Subcutaneous abdominal adipose tissue (tissue), 5 donors: ENCODE measurements at regions not wholly inside any gene's neighbourhood (a gene's known extent, or its start where the extent isn't known, plus 50 kb on each side); places are given as distances from the start of the nearest gene placed in this dataset.

Experiments
- H3K27ac ChIP-seq: one replicate; pipeline ENCODE4 v1.7.0; 2013; ENCODE audit warnings: low read depth, mild to moderate bottlenecking, inconsistent platforms, low read length, moderate library complexity
- H3K27me3 ChIP-seq, 5 donors: one replicate each; pipeline ENCODE4 v1.7.0; 2013; ENCODE audit warnings: low read length in 5 of 5, inconsistent platforms in 1 of 5; ENCODE audit not compliant: control insufficient read depth in 5 of 5, insufficient read depth in 4 of 5
- H3K36me3 ChIP-seq, 5 donors: one replicate each; pipeline ENCODE4 v1.7.0; 2013; ENCODE audit warnings: low read length in 5 of 5; ENCODE audit not compliant: control insufficient read depth in 5 of 5, insufficient read depth in 5 of 5
- H3K4me1 ChIP-seq, 5 donors: one replicate each; pipeline ENCODE4 v1.7.0; 2013; ENCODE audit warnings: low read length in 5 of 5, mild to moderate bottlenecking in 3 of 5, moderate library complexity in 1 of 5; ENCODE audit not compliant: control insufficient read depth in 5 of 5, insufficient read depth in 5 of 5
- H3K4me3 ChIP-seq, 5 donors: one replicate each; pipeline ENCODE4 v1.7.0; 2013; ENCODE audit warnings: low read length in 5 of 5, low read depth in 1 of 5
- H3K9ac ChIP-seq, 5 donors: one replicate each; pipeline ENCODE4 v1.7.0; 2013; ENCODE audit warnings: low read length in 5 of 5, mild to moderate bottlenecking in 4 of 5, moderate library complexity in 3 of 5
- H3K9me3 ChIP-seq, 5 donors: one replicate each; pipeline ENCODE4 v1.7.0; 2013; ENCODE audit warnings: low read length in 5 of 5; ENCODE audit not compliant: control insufficient read depth in 5 of 5
- donor health status: healthy.
- donor health status: healthy.
- donor health status: healthy.
- donor health status: healthy.
- donor health status: healthy.

GRCh38 chr12:116346222-116346621 is 68.7 kb upstream of the MED13L start:
- Histone ChIP-seq H3K36me3 (no peaks in the 10 kb centered on the region), H3K9me3 (peaks cover 0 to 4% (median 0%) of the 10 kb centered on the region in 5 donors), H3K4me3 (no peak overlapping the region), H3K9ac (no peak overlapping the region), H3K27ac (no peak overlapping the region), H3K4me1 (peaks cover 0 to 8% (median 6%) of the 10 kb centered on the region in 5 donors), H3K27me3 (peaks cover 0 to 3% (median 0%) of the 10 kb centered on the region in 5 donors)

GRCh38 chr12:116346741-116347140 is 69.2 kb upstream of the MED13L start:
- Histone ChIP-seq H3K9me3 (peaks cover 0 to 4% (median 0%) of the 10 kb centered on the region in 5 donors), H3K27me3 (peaks cover 0 to 3% (median 0%) of the 10 kb centered on the region in 5 donors), H3K4me1 (peaks cover 0 to 8% (median 6%) of the 10 kb centered on the region in 5 donors), H3K36me3 (no peaks in the 10 kb centered on the region), H3K4me3 (no peak overlapping the region), H3K27ac (no peak overlapping the region), H3K9ac (no peak overlapping the region)

GRCh38 chr12:116347265-116347664 is 69.8 kb upstream of the MED13L start:
- no peak overlapping the region for H3K9ac ChIP-seq
- H3K27me3 ChIP-seq: peaks cover 0 to 3% (median 0%) of the 10 kb centered on the region in 5 donors
- H3K27ac ChIP-seq: no peak overlapping the region
- peaks cover 0 to 8% (median 6%) of the 10 kb centered on the region in 5 donors for H3K4me1 ChIP-seq
- H3K36me3 ChIP-seq: no peaks in the 10 kb centered on the region
- no peak overlapping the region for H3K4me3 ChIP-seq
- H3K9me3 ChIP-seq: peaks cover 0 to 5% (median 1%) of the 10 kb centered on the region in 5 donors

GRCh38 chr12:116352315-116352835 is 74.9 kb upstream of the MED13L start:
- H3K4me3 ChIP-seq: no peak overlapping the region
- H3K9ac ChIP-seq: no peak overlapping the region
- H3K27ac ChIP-seq: no peak overlapping the region
- peaks cover 0 to 6% (median 0%) of the 10 kb centered on the region in 5 donors for H3K4me1 ChIP-seq
- no peaks in the 10 kb centered on the region for H3K27me3 ChIP-seq
- H3K36me3 ChIP-seq: no peaks in the 10 kb centered on the region
- H3K9me3 ChIP-seq: peaks cover 0 to 7% (median 6%) of the 10 kb centered on the region in 5 donors

GRCh38 chr12:116353958-116354357 is 76.5 kb upstream of the MED13L start:
- Histone ChIP-seq H3K36me3 (no peaks in the 10 kb centered on the region), H3K9me3 (peaks cover 0 to 7% (median 6%) of the 10 kb centered on the region in 5 donors), H3K9ac (no peak overlapping the region), H3K4me3 (no peak overlapping the region), H3K4me1 (peaks cover 0 to 11% (median 5%) of the 10 kb centered on the region in 5 donors), H3K27me3 (no peaks in the 10 kb centered on the region), H3K27ac (no peak overlapping the region)

- Histone ChIP-seq H3K9me3 (peaks cover 0 to 7% (median 6%) of the 10 kb centered on the region in 5 donors), H3K4me3 (no peak overlapping the region), H3K4me1 (peaks cover 0 to 15% (median 9%) of the 10 kb centered on the region in 5 donors), H3K27me3 (no peaks in the 10 kb centered on the region), H3K27ac (no peak overlapping the region), H3K36me3 (no peaks in the 10 kb centered on the region), H3K9ac (no peak overlapping the region)
Observed at GRCh38 chr12:116354534-116354933, 77.0 kb upstream of the MED13L start.

- Histone ChIP-seq H3K27me3 (no peaks in the 10 kb centered on the region), H3K27ac (no peak overlapping the region)
Observed at GRCh38 chr12:116354950-116355783, 77.7 kb upstream of the MED13L start.

GRCh38 chr12:116358536-116358892 is 81.0 kb upstream of the MED13L start:
- H3K4me1 ChIP-seq: peaks cover 0 to 22% (median 13%) of the 10 kb centered on the region in 5 donors
- H3K36me3 ChIP-seq: no peaks in the 10 kb centered on the region
- H3K9me3 ChIP-seq: no peaks in the 10 kb centered on the region
- peaks cover 0 to 2% (median 0%) of the 10 kb centered on the region in 5 donors for H3K27me3 ChIP-seq
- H3K9ac ChIP-seq: peak overlapping the region in 3 of 5 donors; percentile 1 to 30 (median 16)
- peak overlapping the region; percentile 13 to 60 (median 38) for H3K4me3 ChIP-seq
- H3K27ac ChIP-seq: peak overlapping the region; percentile 66

More at GRCh38 chr12:116354950-116355783, 77.7 kb upstream of the MED13L start:
- H3K4me1 ChIP-seq: peaks cover 0 to 17% (median 13%) of the 10 kb centered on the region in 5 donors
- no peak overlapping the region for H3K4me3 ChIP-seq
- H3K36me3 ChIP-seq: no peaks in the 10 kb centered on the region
- H3K9ac ChIP-seq: no peak overlapping the region
- H3K9me3 ChIP-seq: peaks cover 0 to 7% (median 6%) of the 10 kb centered on the region in 5 donors

GRCh38 chr12:116358893-116359761 is 81.6 kb upstream of the MED13L start:
- Histone ChIP-seq H3K27ac (peak overlapping the region; percentile 72), H3K27me3 (peaks cover 0 to 2% (median 0%) of the 10 kb centered on the region in 5 donors), H3K9ac (peak overlapping the region in 3 of 5 donors; percentile 16 to 54 (median 30)), H3K9me3 (no peaks in the 10 kb centered on the region), H3K4me3 (peak overlapping the region; percentile 13 to 60 (median 38)), H3K36me3 (no peaks in the 10 kb centered on the region), H3K4me1 (peaks cover 0 to 22% (median 13%) of the 10 kb centered on the region in 5 donors)
